Glutamatergic neuron (in vitro differentiated cells): ENCODE measurements at regions not wholly inside any gene's neighbourhood (a gene's known extent, or its start where the extent isn't known, plus 50 kb on each side); places are given as distances from the start of the nearest gene placed in this dataset.

Experiments used
- DNase-seq: peaks from one replicate; pipeline ENCODE4 v3.0.0; 2022
- H3K27ac Mint-ChIP-seq: one replicate; pipeline ENCODE4 v1.8.0; 2020; ENCODE audit warnings: mild to moderate bottlenecking, mixed read lengths, inconsistent platforms; ENCODE audit not compliant: unreplicated experiment
- H3K27me3 Mint-ChIP-seq: one replicate; pipeline ENCODE4 v1.8.0; 2020; ENCODE audit warnings: mild to moderate bottlenecking, moderate library complexity, mixed read lengths, inconsistent platforms; ENCODE audit not compliant: unreplicated experiment
- H3K36me3 Mint-ChIP-seq: one replicate; pipeline ENCODE4 v1.8.0; 2020; ENCODE audit warnings: mild to moderate bottlenecking, mixed read lengths, inconsistent platforms; ENCODE audit not compliant: unreplicated experiment
- H3K4me1 Mint-ChIP-seq: one replicate; pipeline ENCODE4 v1.8.0; 2020; ENCODE audit warnings: mild to moderate bottlenecking, low read depth, mixed read lengths, inconsistent platforms; ENCODE audit not compliant: unreplicated experiment
- H3K4me3 Mint-ChIP-seq: one replicate; pipeline ENCODE4 v1.8.0; 2020; ENCODE audit warnings: mild to moderate bottlenecking, mixed read lengths, inconsistent platforms; ENCODE audit not compliant: unreplicated experiment
- H3K9me3 Mint-ChIP-seq: one replicate; pipeline ENCODE4 v1.8.0; 2020; ENCODE audit warnings: mild to moderate bottlenecking, moderate library complexity, mixed read lengths, inconsistent platforms; ENCODE audit not compliant: unreplicated experiment
- CTCF ChIP-seq: fragments of 200-600 bp; sonication (generic); IDR thresholded peaks from one replicate; pipeline ENCODE4 v1.5.0; 2021; ENCODE audit not compliant: partially characterized antibody, unreplicated experiment

- no peak for DNase-seq
- Mint-ChIP-seq H3K4me1 (peaks cover 1% of the 10 kb centered on the region), H3K4me3 (no peak overlapping the region), H3K9me3 (peaks cover 33% of the 10 kb centered on the region), H3K27ac (no peak overlapping the region), H3K36me3 (peaks cover 31% of the 10 kb centered on the region), H3K27me3 (peaks cover 4% of the 10 kb centered on the region)
- no peak for TF ChIP-seq CTCF
Observed at GRCh38 chr2:88815282-88815681, 123.8 kb downstream of the RPIA start.

- Mint-ChIP-seq H3K4me3 (no peak overlapping the region), H3K27ac (no peak overlapping the region), H3K36me3 (peaks cover 31% of the 10 kb centered on the region), H3K27me3 (peaks cover 4% of the 10 kb centered on the region), H3K4me1 (no peaks in the 10 kb centered on the region), H3K9me3 (peaks cover 33% of the 10 kb centered on the region)
- no peak for DNase-seq
- no peak for TF ChIP-seq CTCF
Observed at GRCh38 chr2:88815697-88816096, 124.2 kb downstream of the RPIA start.

- Mint-ChIP-seq H3K4me3 (no peak overlapping the region), H3K4me1 (no peaks in the 10 kb centered on the region), H3K9me3 (peaks cover 23% of the 10 kb centered on the region), H3K36me3 (peaks cover 21% of the 10 kb centered on the region), H3K27ac (no peak overlapping the region), H3K27me3 (no peaks in the 10 kb centered on the region)
- no peak for TF ChIP-seq CTCF
- DNase-seq: no peak
Observed at GRCh38 chr2:88818381-88818780, 126.9 kb downstream of the RPIA start.

- no peaks in the 10 kb centered on the region for H3K4me1 Mint-ChIP-seq
- no peak overlapping the region for H3K4me3 Mint-ChIP-seq
- no peak for TF ChIP-seq CTCF
- no peaks in the 10 kb centered on the region for H3K36me3 Mint-ChIP-seq
- H3K9me3 Mint-ChIP-seq: peaks cover 7% of the 10 kb centered on the region
- H3K27ac Mint-ChIP-seq: no peak overlapping the region
- H3K27me3 Mint-ChIP-seq: no peaks in the 10 kb centered on the region
- DNase-seq: no peak
Observed at GRCh38 chr2:88824951-88825350, 133.5 kb downstream of the RPIA start.

GRCh38 chr2:88826399-88826798 lies 134.9 kb downstream of the RPIA start:
- Mint-ChIP-seq H3K4me1 (no peaks in the 10 kb centered on the region), H3K9me3 (peaks cover 7% of the 10 kb centered on the region), H3K36me3 (no peaks in the 10 kb centered on the region), H3K27ac (no peak overlapping the region), H3K4me3 (no peak overlapping the region), H3K27me3 (no peaks in the 10 kb centered on the region)
- no peak for TF ChIP-seq CTCF
- no peak for DNase-seq
